ENCODE measurements at regions not wholly inside any gene's neighbourhood (a gene's known extent, or its start where the extent isn't known, plus 50 kb on each side); places are given as distances from the start of the nearest gene placed in this dataset.
A peak's percentile ranks its signal among the peaks of the same experiment; 100 is the strongest.

DNA sequence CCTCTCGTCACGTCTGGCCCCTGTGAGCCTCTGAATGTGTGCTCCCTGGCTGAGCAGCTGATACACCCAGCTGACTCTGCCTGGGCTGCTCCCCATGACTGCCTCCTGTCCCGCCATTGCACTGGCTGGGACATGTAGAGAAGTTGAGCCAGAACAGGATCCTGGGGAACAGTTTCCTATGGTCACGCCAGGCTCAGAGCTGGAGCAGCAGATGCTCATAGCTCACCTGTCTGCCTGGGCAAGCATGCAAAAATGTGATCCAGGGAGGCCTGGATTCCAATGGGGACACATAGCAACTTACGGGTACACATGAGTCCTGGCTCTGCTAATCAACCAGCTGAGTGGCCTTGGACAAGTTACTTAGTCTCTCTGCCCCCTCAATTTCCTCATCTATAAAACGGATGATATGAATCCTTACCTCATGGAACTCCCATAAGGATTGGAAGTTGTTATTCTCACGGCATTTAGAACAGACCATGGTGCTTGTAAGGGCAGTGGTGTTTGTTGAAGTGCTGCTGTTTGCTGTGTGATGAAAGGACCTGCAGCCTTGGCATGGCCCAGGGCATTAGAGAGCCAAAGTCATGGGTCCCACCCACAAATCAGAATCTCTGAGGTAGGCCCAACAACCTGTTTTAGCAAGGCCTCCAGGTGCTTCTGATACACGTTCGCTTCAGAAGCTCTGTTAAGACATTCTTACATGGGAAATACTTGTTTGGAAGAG is 150.3 kb upstream of the VANGL1 start:
- DNase-seq = no peak

DNA sequence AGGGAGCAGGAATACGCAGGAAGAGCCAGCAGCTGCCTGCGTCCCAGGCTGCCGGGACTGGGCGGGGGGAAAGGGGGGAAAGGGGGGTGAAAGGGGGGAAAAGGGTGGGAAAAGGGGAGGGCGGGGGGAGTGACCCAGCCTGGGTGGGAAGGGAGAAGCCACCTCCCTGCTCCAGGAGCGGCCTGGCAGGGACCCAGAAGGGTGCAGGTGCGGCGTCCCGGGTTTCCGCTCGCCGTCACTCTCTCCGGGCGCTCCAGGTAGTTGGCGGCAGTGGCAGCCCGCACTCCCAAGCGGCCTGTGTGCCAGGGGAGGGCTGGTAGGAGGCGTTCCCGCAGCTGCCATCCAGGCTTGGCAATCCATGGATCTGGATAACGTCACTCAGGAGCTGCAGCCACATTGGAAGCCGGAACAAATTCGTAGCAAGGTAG is 141.0 kb upstream of the NGF start:
- DNase-seq = peak; percentile 46

DNA sequence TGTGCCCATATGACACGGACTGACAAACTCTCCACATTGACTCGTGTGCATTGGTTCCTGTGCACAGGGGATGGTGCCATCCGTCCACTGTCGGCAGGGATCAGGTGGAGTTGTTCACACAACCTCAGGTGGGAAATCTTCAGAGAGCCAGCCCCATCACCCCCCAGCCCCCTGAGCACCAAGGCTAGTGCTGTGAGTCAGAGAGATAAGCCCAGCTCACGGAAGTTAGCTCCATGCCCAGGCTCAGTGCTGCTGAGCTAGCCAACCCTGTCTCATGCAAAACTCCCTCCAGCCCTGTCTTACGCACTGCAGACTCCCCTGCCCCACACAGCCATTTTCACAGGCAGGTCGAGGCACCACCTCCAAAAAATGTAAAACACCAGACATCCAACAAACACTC is 139.0 kb upstream of the NGF start:
- DNase-seq = no peak

DNA sequence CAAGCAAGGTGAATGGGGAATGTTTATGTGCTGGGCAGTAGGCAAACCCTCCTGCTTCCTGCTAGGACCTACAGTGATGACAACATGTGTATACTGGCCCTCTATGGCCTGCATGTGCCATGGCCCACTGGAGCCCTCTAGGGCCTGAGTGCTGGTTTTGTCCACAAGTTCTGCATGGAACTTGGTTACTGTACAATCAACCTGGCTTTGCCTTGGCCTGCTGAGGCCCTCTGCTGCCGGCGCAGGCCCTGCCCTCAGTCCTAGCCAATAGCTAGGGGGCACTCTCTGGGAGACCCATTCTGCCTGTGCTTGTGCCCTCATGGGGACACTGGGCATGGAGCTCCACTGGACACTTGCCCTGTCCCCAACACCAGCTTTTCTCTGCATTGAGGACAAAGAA is 138.6 kb upstream of the NGF start:
- DNase-seq = no peak

DNA sequence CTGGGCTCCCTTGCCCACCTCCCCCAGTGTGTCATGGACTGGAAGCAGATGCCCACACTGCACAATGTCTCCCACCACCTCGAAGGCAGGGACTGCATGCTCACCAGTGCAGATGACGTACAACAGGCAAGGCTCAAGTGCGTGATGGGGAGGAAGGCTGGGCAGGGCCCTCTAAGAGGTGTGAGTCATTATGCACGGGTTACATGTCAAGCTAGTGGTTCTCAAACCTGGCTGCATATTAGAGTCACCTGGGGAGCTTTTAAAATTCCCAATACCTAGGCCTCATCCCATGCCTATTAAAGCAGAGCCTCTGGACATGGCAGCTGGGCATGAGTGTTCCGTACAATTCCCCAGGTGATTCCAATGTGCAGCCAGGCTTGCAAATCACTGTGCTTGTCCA is 137.9 kb upstream of the NGF start:
- DNase-seq = no peak

DNA sequence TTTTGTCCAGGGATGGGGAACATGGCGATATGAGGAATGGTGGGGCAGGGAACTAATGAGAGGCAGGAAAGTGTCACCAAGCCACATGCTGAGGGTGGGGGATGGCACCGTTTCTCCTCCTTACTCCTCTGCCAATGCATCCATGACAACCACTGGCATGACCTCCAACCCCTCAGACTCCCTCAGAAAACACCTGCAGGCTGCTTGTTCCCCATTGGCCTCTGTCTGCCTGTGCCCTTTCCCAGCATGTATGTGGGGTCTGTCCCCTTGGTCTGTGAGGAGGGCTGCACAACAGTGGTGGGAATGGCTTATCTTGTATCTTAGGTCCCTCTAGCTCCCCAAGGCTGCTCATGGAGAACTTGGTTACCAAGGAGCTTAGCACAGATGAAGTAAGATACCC is 137.2 kb upstream of the NGF start:
- no peak for DNase-seq

DNA sequence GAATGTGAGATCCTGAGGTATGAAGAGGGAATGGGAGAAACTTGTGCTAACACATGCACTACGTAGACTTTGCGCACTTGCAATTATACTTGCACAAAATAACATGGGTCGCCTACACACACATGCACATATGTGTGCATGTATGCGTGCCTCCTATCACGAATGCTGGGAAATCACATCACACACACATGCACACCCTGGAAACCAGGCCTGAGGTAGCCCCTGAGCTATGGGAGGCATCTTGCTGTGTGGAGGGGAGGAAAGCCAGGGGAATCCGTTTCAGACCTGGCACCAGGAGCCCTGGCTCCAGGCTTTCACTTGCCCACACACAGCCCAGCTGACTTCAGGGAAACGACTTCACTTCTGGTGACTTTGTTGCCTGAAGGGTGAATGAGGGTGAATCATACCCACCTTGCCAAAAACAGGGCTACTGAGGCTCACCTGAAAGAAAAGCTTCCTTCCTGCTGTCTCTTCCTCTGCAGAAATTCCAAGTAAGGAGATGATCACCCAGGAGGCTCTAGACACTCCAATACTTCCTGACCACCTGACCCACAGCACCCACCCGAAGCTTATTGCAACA is 136.0 kb upstream of the NGF start:
- no peak for DNase-seq

DNA sequence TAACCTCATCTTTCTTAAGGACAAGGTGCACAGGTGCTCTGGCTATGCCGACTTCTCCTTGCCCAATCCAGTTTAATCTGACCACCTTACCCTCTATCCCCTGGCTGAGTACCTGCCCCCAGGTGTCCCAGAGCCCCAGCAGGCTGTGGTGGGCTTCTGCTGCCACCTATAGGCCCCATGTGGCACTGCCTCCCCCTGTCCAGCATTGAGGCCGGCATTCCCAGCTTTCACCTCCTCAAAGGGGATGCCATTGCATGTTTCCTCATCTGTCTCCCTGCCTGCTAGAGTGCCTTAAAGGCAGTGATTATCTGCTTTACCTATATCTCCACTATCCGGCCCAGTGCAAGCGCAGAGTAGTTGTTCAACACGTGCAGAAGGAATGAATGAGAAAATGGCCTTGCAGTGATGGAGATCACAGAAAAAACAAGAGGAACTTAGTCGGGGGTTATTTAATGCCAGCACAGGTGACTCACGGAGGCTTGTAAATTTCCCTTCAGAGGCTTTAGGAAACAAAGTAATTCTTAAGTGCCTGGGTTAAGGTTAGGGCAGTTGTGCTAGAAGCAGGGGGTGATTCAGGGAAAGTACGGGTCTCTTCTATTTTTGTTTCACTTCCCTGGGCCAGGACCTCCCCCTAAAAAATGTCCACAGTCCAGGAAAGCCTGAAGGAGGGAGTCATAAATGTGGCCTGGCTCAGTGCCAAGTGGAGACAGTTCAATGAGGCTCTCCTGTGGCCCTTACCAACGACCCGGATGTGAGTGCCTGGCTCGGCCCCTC is 131.8 kb upstream of the NGF start:
- peak; percentile 6 for DNase-seq

DNA sequence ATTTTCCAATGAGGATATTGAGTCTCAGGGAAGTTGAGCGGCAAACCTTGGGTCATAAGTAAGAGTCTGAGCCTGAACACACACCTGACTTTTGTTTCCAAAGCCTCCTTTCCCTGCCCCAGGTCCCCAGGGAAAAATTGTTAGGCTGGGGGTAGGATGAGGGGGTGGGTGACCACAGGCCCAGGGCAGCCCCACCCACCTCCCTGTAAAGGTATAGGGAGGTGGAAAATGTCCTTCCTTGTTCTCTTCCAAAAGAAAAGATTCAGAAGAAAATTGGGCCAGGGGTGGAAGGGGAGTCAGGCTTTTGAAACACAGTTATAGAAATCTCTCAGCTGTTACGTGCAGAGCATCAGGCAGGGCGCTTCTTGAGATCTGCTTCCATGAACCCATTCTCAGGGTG is 129.7 kb upstream of the NGF start:
- DNase-seq = no peak

DNA sequence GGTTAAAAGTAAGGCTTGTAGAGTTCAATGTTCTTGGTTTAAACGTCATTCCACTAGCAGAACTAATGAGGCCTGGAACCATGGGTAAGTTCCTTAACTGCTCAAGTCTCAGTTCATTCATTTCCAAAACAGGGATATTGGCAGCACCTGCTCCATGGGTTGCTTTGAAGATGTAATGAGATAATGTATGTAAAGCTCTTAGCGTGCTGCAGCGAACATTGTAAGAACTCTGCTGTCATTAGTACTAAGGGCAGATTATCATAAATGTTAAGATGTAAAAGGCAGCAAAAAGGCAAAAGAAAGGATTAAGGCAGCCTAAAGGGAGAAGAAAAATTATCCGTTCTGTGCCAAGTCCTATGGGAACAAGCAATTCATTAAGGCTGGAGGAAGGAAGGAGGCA is 129.1 kb upstream of the NGF start:
- no peak for DNase-seq

DNA sequence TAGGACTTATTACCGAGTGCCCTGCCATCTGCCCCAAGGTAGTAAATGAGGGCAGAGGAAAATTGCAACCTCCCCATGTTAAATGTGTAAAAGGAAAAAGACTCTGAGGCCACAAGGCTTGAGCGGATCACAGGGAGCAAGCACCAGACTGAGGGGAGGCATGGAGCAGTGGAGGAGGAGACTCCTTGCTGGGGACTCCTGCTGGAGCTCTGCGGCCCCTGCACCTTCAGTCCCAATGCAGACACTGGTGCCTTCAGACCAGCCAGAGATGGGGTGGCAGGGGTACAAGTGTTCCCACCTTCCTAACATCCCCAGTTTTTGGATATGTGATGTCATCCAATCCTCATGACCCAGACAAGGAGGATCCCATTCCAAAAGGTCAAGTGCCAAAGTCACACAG is 128.4 kb upstream of the NGF start:
- no peak for DNase-seq

DNA sequence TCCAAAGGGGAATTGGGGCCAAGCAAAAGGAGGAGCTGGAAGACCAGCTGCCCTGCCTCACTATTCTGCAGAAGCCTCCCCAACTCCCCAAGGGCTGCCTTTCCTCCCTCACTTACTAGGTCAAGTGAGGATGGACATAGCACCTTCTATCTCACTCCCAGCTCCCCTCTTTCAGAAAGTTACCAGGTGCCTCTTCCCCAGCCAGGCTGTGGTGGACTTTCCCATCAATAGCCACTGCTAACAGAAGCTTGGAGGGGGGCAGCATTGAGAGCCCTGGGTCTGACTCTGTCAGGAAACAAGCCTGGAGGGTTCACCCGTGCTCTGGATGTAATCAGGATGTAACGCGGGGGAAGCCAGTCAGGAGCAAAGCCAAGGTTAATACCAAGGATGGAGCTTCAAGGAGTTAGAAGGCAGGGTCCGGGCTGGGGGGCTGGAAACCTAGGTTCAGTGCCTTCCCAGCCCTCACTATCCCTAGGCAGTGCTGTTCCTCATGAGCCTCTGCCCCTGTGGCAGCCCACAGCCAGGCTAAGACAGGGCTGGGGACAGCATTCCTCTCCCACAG is 127.8 kb upstream of the NGF start:
- DNase-seq = no peak

DNA sequence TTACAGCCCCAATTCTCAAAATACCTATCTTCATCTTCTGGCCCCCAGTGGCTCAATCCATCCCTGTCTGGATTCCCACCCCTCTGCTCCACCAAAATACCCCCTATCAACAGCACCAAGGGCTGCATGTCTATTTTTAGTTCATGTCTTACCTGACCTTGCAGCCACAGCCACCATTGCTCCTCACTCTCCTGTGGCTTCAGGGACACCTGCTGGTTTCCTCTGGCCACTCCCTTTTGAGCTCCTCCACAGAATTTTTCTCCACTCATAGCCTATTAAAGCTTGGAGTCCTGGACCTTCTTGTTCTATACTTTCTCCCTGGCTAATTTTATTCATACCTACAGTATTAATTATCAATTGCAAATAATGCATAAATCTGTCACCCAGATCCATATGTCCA is 125.3 kb upstream of the NGF start:
- DNase-seq = peak; percentile 41

DNA sequence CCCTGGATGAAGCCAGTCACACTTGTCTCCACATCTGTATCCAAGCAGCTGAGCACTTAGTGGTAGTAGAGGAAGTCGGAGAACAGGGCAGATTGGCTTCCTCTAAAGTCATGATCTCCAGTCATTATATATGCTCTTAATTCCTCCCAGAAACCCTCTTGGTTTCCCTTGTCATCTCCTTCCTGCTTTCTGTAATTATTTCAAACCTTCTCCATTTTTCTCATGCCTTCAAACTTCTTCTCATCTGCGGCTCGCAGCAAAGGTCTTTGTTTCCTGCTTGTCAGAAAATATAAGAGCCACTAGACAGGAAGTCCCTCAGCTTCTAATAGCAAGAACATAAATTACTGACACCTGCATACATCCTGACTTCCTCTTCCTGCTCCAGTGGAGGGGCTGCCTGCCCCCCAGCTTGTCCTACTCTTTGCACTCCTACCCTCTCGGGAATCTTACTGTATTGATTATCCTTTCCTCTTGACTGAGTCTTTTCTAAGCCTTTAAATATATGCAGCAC is 124.6 kb upstream of the NGF start:
- DNase-seq = no peak

DNA sequence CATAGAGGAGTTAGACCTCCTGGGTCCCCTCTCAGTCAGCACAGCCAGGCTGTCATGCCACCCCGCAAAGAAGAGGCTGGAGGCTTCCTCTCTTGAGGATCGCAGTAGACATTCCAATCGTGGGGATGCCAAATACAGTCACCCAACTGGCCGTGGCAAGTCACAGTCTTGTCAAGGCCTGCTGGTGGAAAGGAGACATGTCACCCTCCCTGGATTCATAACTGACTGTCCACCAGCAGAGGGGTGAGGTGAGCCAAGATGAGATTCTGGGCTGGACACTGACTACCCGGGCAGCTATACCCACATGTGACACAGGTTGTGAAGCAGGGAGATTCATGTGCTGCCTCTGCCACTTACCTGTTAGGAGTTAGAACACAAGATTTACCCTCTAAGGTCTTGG is 123.5 kb upstream of the NGF start:
- no peak for DNase-seq

DNA sequence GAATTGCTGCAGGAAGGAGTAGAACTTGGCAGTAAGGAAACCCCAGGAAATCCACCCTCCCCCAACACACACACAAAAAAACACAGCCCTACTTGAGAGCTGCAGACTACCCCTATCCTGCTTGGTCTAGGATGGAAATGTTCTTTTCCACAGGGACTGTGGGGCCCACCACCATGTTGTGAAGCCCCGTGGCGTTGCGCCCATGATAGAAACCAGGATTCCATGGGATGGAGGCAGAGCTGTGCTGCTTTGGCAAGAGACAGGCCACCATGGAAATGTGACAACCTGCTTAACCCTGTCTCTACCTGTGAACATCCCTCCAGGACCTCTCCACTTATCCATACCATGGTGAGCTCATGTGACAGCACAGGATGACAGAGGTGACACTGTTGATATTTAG is 121.1 kb upstream of the NGF start:
- no peak for DNase-seq

DNA sequence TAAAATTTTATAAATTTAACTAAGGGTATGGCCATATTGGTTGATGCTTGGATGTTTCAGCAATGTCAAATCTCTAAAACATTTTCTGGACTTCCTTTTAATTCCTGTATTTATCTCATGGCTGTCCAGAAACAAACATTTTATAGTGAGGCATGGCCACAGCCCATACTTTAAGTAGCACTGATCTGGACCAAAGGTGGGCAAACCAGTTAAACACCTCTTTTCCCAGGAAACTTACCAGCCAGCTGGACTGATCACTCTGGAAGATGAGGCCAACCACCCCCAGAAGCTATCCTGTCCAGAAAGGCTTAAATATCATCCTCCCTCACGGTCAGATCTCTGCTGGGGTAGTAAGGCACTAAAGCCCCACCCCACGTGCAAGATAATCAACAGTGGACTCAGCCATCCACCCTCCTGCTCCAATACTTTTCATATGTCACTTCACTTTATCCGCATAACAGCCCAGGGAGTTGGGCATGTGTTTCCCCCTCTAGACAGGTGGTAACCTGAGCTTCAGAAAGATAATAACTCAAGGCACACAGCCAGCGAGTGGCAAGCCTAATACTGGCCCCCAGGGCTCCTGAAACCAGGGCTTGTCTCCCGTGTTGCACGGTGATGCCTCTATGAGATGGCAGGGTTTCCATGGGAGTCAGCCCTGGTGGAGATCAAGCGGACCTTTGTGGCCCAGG is 120.5 kb upstream of the NGF start:
- peak; percentile 51 for DNase-seq

DNA sequence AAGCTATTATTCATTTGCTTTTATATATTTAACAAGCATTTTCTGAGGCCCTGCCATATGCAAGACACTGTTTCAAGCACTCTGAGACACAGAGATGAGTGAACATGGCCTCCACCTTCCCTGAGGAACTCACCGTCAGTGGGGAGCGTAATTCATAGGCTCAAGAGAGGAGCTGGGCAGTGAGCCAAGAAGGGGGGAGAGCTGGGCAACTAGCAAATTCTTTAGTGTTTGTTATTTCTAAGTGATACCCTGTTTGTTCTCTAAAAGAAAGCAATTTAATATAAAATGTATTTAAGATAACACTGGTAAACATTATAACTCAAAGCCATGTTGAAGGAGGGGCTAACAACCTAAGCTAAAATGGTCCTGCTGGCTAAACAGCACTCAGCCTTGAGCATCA is 119.2 kb upstream of the NGF start:
- peak; percentile 49 for DNase-seq

DNA sequence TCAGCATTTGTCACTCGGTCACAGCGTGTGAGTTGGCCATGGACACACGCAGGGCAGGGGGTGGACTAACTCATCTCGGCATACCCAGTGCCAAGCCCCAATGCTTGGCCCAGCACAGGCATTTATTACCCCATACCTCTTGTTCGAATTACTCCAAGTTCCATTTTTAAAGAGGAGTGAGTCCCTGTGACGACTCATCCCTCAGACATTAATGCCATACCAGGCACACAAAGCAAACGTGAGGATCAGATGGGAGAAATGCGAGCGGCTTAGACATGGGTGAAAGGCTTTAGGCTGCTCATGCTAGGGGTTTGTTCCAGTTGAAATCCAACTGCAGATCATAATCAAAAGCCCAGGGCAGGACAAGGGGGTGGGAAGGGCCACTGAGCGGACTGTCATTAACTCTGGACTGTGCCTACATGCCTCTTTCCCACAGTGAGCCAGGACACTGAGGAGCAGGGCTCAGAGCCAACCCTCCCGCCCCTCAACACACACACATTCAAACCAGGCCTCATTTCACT is 118.5 kb upstream of the NGF start:
- peak; percentile 50 for DNase-seq

DNA sequence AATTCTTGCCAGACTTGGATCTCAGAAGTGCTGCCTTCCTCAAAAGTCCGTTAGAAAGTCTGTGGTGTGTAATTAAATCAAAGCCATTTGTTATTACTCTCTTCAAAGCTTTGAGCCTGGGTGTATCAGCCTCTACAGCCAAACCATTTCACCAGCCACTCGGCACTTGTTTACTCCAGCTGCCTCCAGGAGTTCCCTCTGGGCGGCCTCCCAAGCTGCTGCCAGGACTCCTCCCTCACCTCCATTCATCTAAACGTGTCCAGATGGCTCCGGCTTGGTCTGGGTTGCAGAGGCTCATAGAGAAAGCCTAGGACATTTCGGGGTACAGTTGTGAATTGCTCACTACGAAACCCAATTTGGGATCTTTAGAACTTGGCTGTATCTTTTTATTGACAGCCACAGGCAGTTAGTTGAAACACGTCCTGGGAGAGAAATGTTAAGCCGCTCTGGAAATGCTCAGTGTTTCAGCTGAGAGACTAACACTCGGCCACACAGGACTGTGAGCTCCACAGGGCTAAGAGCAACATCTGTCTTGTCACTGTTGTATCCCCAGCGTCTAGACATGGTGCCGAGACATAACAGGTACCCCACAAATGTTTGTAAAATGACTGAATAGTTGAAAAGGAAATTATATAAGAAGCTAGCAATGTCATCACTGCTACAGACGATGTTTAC is 116.9 kb upstream of the NGF start:
- DNase-seq = peak; percentile 69

DNA sequence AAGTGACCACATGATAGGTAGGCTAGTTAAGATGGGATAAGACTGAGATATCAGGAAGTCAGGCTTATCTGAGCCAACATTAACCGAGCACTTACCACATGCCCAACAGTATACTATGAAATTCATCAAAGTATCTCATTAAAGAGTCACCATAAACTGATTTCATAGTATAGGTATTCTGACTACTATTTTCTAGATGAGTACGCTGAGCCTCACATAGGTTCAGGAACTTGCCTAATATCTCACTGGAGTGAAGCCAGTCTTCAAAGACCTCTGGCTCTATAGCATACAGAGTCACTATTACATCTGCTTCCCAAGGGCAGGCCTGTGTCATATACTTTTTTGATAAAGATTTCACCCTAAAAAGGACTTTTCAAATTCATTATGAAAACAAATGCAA is 115.6 kb upstream of the NGF start:
- DNase-seq = no peak

DNA sequence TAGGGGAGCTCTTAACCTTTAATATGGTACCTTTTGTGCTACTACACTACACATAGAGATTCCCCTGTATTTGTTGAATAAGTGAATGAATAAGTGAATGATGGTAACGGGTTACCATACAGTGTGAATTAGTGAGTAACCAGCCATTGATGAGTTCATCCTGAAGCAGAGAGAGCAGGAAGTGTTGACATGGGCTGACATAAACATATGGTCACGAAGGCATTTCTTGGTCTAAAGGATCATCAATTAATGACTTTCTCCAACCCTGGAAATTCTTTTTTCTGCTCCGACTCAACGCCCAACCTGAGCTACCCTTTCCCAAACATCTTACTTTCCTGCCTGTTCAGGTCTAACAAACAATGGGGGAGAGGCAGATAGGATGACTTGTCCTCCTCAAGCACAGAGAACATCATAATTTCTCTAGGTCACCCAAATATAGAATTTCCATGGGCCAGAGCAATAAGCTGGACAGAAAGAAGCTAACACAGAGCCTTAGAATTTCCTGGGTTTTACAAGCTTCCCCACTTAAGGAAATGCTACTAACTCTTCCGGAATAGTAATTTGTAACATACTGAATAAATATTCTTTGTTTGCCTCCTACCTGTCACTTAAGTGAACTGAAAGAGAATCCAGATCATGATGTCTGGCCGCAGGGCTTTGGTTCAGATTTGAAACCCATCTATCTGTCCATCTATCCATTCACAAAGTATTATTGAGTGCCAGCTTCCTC is 114.7 kb upstream of the NGF start:
- no peak for DNase-seq

Data from NCI-H1092 treated with DMSO at 0.1 percent for 48 hours (cell line).